Spleen (tissue), 7 donors: ENCODE measurements at regions not wholly inside any gene's neighbourhood (a gene's known extent, or its start where the extent isn't known, plus 50 kb on each side); places are given as distances from the start of the nearest gene placed in this dataset.
"Not testable (repeated sequence)": the region's sequence is repeated elsewhere in the genome, so short reads cannot be mapped to it uniquely, and the experiment has no call there.

Experiments used
- CTCF ChIP-seq, 11 experiments: fragments of 200-600 bp in 7 of 11; fragments of 450-650 bp in 4 of 11; sonication (generic) in 4 of 11; IDR thresholded peaks in 8 of 11; conservative IDR thresholded peaks in 3 of 11; 1 replicate in 7 of 11; 2 replicates in 4 of 11; pipeline versions ENCODE4 v1.4.0 to v1.8.0; 2016 to 2021; ENCODE audit warnings: antibody characterized with exemption in 11 of 11, inconsistent platforms in 4 of 11, mild to moderate bottlenecking in 1 of 11
- POLR2AphosphoS5 ChIP-seq, 3 donors: sonication (generic); formaldehyde crosslinking; IDR thresholded peaks; one replicate each; pipeline ENCODE4 v1.5.1; 2017; ENCODE audit warnings: antibody characterized with exemption in 3 of 3
- donor health status: DM: no; HTN: no; CAD: no; lungs with moderate emphysema.
- donor health status: DM: no; HTN: no; CAD: no.
- donor health status: DM: no; HTN: no; CAD: no.

DNA sequence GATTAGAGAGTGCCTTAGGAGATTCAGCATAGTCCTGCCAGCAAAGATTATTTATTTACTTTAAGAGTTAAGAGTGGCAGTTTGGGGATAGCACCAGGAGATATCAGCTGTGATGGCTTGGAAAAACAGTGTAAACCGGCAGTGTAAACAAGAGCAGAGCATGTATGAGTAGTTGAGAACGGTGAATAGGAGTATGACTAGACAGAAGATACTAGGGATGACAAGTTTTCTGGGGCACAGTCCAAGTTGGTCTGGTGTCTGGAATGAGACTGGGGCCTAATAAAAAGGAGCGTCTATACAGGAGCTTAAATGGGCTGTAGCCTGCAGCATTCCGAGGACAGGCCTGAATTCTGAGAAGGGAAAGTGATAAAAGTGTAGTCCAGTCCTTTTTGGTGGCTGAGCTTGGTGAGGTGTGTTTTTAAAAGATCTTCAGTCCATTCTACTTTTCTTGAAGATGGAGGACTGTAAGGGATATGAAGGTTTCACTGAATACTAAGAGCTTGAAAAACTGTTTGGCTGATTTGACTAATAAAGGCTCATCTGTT is 117.8 kb downstream of the TLR5 start:
- TF ChIP-seq CTCF (IDR thresholded peaks at IDR 0.05 in 8 of 11, conservative IDR thresholded peaks at IDR 0.05 in 3 of 11); POLR2AphosphoS5 (IDR thresholded peaks at IDR 0.05): not testable (repeated sequence)
